DND-41 (cell line): ENCODE measurements at regions not wholly inside any gene's neighbourhood (a gene's known extent, or its start where the extent isn't known, plus 50 kb on each side); places are given as distances from the start of the nearest gene placed in this dataset.

Experiments used
- EZH2 ChIP-seq: IDR thresholded peaks from 3 replicates; pipeline ENCODE4 v1.6.1; 2012; ENCODE audit warnings: borderline replicate concordance, low read depth, mild to moderate bottlenecking, moderate library complexity, low read length, inconsistent platforms; ENCODE audit not compliant: severe bottlenecking
- TF ChIP-seq, protein P1 (sequence below): IDR thresholded peaks from 2 replicates; pipeline ENCODE4 v1.5.1; 2012; ENCODE audit warnings: borderline replicate concordance, low read length, moderate library complexity, mild to moderate bottlenecking; ENCODE audit not compliant: poor library complexity, severe bottlenecking; ENCODE audit errors: extremely low read depth

- TF ChIP-seq, protein P1, sequence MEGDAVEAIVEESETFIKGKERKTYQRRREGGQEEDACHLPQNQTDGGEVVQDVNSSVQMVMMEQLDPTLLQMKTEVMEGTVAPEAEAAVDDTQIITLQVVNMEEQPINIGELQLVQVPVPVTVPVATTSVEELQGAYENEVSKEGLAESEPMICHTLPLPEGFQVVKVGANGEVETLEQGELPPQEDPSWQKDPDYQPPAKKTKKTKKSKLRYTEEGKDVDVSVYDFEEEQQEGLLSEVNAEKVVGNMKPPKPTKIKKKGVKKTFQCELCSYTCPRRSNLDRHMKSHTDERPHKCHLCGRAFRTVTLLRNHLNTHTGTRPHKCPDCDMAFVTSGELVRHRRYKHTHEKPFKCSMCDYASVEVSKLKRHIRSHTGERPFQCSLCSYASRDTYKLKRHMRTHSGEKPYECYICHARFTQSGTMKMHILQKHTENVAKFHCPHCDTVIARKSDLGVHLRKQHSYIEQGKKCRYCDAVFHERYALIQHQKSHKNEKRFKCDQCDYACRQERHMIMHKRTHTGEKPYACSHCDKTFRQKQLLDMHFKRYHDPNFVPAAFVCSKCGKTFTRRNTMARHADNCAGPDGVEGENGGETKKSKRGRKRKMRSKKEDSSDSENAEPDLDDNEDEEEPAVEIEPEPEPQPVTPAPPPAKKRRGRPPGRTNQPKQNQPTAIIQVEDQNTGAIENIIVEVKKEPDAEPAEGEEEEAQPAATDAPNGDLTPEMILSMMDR: no peak
- TF ChIP-seq EZH2: no peak
These were observed 837.0 kb upstream of the RBFOX1 start for GRCh38 chr16:6495486-6496210.
